Natural killer cell treated with Interleukin-12 subunit alpha and Interleukin-12 subunit beta and Interleukin-15 and Interleukin-18, amount 100 ng/mL, for 72 hours (primary cell): ENCODE measurements at regions not wholly inside any gene's neighbourhood (a gene's known extent, or its start where the extent isn't known, plus 50 kb on each side); places are given as distances from the start of the nearest gene placed in this dataset.

ENCODE experiments used
- ATAC-seq, 2 donors: fragments of 150-1000 bp; cut with Tn5 transposase in 1 of 2; sonication (Bioruptor Pico), chemical (Tn5 transposase) in 1 of 2; 2 replicates each; pipeline ENCODE4 v1.10.0; 2021
- DNase-seq: peaks from one replicate; pipeline ENCODE4 v3.0.0; 2022; ENCODE audit warnings: low spot score
- H3K27ac Mint-ChIP-seq, 2 donors: 1 replicate in 1 of 2; 2 replicates in 1 of 2; pipeline ENCODE4 v1.8.0; 2022; ENCODE audit warnings: mixed read lengths in 2 of 2, mild to moderate bottlenecking in 1 of 2, moderate library complexity in 1 of 2
- H3K27me3 Mint-ChIP-seq, 2 donors: 1 replicate in 1 of 2; 2 replicates in 1 of 2; pipeline ENCODE4 v1.8.0; 2022; ENCODE audit warnings: mixed read lengths in 2 of 2
- H3K36me3 Mint-ChIP-seq: one replicate; pipeline ENCODE4 v1.8.0; 2022; ENCODE audit warnings: mixed read lengths
- H3K4me1 Mint-ChIP-seq, 2 donors: 1 replicate in 1 of 2; 2 replicates in 1 of 2; pipeline ENCODE4 v1.8.0; 2022; ENCODE audit warnings: low read depth in 2 of 2, mixed read lengths in 2 of 2, mild to moderate bottlenecking in 1 of 2
- H3K4me3 Mint-ChIP-seq: one replicate; pipeline ENCODE4 v1.8.0; 2022; ENCODE audit warnings: mixed read lengths
- H3K9me3 Mint-ChIP-seq: 2 replicates; pipeline ENCODE4 v1.8.0; 2022; ENCODE audit warnings: mixed read lengths

GRCh38 chr18:24924066-24924716 is 427.8 kb downstream of the ZNF521 start:
- Mint-ChIP-seq H3K27ac (no peak overlapping the region), H3K4me1 (no peaks in the 10 kb centered on the region), H3K27me3 (peaks cover 0 to 4% of the 10 kb centered on the region in 2 donors), H3K9me3 (no peaks in the 10 kb centered on the region), H3K4me3 (no peak overlapping the region), H3K36me3 (no peaks in the 10 kb centered on the region)
- no peak for DNase-seq
- ATAC-seq, result no peak

GRCh38 chr18:24926649-24927048 is 425.3 kb downstream of the ZNF521 start:
- no peaks in the 10 kb centered on the region for H3K9me3 Mint-ChIP-seq
- H3K27me3 Mint-ChIP-seq, result peaks cover 0 to 8% of the 10 kb centered on the region in 2 donors
- no peaks in the 10 kb centered on the region for H3K4me1 Mint-ChIP-seq
- no peaks in the 10 kb centered on the region for H3K36me3 Mint-ChIP-seq
- H3K27ac Mint-ChIP-seq, result no peak overlapping the region
- DNase-seq, result no peak
- ATAC-seq, result no peak
- H3K4me3 Mint-ChIP-seq, result no peak overlapping the region

DNA sequence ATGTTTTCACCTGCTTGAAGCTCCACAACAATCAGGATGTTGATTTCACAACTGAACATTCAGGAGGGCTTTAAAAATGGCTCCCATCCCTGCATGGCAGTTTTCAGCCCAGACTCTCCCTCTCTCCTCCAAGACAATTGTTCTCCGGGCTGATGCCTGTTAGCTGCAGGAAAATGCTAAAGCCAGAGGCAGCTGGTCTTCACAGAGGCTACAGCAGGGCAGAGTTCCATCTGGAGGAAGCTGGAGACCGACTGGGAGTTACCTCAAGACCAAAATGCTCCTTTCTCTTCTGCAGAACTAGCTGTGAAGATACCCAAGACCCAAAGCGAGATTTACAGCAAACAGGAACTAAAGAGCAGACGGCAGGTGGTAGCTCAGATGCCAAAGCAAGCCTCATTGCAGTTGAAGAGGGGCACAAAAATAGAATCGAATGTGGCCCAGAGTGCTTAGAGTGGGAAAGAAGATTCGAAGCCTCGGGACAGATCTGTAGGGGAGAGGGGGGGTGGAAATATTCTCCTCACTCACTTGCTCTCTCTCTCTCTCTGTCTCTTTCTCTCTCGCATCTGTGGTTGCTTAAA is 423.6 kb downstream of the ZNF521 start:
- Mint-ChIP-seq H3K27ac (no peak overlapping the region), H3K27me3 (peaks cover 0 to 10% of the 10 kb centered on the region in 2 donors), H3K4me1 (no peaks in the 10 kb centered on the region), H3K9me3 (no peaks in the 10 kb centered on the region), H3K4me3 (no peak overlapping the region), H3K36me3 (no peaks in the 10 kb centered on the region)
- no peak for ATAC-seq
- DNase-seq, result no peak

DNA sequence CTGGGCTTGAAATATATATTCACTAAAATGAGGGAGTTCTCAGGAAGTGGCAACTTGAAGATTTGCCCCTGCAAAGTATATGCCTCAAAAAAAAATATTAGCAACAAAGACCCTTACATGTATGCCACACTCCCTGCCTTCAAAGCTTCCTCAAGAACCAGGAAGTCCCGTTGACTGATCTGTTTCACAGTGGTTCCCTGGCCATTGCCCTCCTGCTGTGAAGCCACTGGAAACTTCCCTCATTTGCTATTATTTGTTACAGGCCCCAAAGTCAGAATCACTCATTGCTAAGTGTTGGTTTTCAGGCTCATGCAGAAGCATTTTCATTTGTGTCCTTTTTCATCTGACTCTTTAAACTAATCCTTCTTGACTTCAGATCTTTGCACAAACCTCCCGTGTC is 421.5 kb downstream of the ZNF521 start:
- Mint-ChIP-seq H3K36me3 (no peaks in the 10 kb centered on the region), H3K4me1 (no peaks in the 10 kb centered on the region), H3K27ac (no peak overlapping the region), H3K4me3 (no peak overlapping the region), H3K9me3 (peaks cover 2% of the 10 kb centered on the region), H3K27me3 (peaks cover 0 to 7% of the 10 kb centered on the region in 2 donors)
- ATAC-seq (no peak), DNase-seq (no peak)

DNA sequence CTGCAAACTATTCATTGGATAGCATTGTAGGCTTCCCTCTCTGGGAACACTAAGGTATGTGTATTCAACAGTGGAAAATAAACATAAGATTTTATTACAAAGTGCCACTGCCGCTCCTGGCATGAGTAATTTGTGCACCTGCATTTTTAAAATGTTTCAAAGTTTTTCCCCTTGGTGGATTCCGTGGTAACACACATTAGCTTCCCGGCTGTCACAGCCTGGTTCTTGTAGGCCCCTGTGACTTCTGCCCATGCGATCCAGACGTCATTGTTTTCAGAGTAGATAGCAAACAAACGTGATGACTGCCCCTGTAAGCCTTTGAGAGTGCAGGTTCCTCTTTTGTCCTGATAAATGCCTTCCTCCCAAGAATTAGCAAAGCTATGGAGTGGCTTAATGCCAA is 421.0 kb downstream of the ZNF521 start:
- H3K27me3 Mint-ChIP-seq, result peaks cover 0 to 7% of the 10 kb centered on the region in 2 donors
- no peak overlapping the region for H3K27ac Mint-ChIP-seq
- peaks cover 2% of the 10 kb centered on the region for H3K9me3 Mint-ChIP-seq
- no peak overlapping the region for H3K4me3 Mint-ChIP-seq
- H3K4me1 Mint-ChIP-seq, result no peaks in the 10 kb centered on the region
- H3K36me3 Mint-ChIP-seq, result no peaks in the 10 kb centered on the region
- no peak for DNase-seq
- no peak for ATAC-seq

DNA sequence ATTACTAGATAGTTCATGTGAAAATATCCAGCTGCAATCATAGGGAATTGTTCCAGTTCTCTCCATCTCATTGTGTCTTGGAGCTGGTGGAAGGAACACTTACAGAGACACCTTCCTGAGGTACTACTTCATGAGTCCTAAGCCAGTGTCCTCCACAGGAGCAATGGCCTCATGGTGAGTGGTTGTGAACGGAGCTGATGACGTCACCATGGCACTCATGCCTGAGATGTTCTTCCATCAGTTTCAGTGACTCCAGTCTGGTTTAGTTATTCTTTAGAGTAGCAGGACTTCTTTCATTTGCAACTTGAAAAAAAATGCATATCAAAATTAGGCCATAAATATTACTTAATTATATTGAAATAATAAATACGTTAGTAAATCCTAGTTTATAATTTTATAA is 418.6 kb downstream of the ZNF521 start:
- DNase-seq, result no peak
- Mint-ChIP-seq H3K27me3 (peaks cover 0 to 7% of the 10 kb centered on the region in 2 donors), H3K27ac (no peak overlapping the region), H3K9me3 (peaks cover 2% of the 10 kb centered on the region), H3K36me3 (no peaks in the 10 kb centered on the region), H3K4me1 (no peaks in the 10 kb centered on the region), H3K4me3 (no peak overlapping the region)
- no peak for ATAC-seq

GRCh38 chr18:24934258-24934932 is 417.6 kb downstream of the ZNF521 start:
- no peaks in the 10 kb centered on the region for H3K36me3 Mint-ChIP-seq
- H3K27ac Mint-ChIP-seq, result no peak overlapping the region
- no peak overlapping the region for H3K4me3 Mint-ChIP-seq
- no peaks in the 10 kb centered on the region for H3K4me1 Mint-ChIP-seq
- H3K27me3 Mint-ChIP-seq, result peaks cover 0 to 7% of the 10 kb centered on the region in 2 donors
- H3K9me3 Mint-ChIP-seq, result peaks cover 2% of the 10 kb centered on the region
- ATAC-seq (no peak), DNase-seq (no peak)

- H3K4me1 Mint-ChIP-seq, result no peaks in the 10 kb centered on the region
- no peak overlapping the region for H3K4me3 Mint-ChIP-seq
- no peaks in the 10 kb centered on the region for H3K36me3 Mint-ChIP-seq
- H3K9me3 Mint-ChIP-seq, result peaks cover 2% of the 10 kb centered on the region
- no peak overlapping the region for H3K27ac Mint-ChIP-seq
- ATAC-seq (no peak), DNase-seq (no peak)
- H3K27me3 Mint-ChIP-seq, result peaks cover 0 to 6% of the 10 kb centered on the region in 2 donors
Measured at GRCh38 chr18:24935008-24935407, 417.0 kb downstream of the ZNF521 start.

- H3K4me3 Mint-ChIP-seq, result no peak overlapping the region
- H3K36me3 Mint-ChIP-seq, result no peaks in the 10 kb centered on the region
- DNase-seq, result no peak
- H3K4me1 Mint-ChIP-seq, result no peaks in the 10 kb centered on the region
- no peak for ATAC-seq
- peaks cover 2% of the 10 kb centered on the region for H3K9me3 Mint-ChIP-seq
- H3K27ac Mint-ChIP-seq, result no peak overlapping the region
- H3K27me3 Mint-ChIP-seq, result peaks cover 0 to 4% of the 10 kb centered on the region in 2 donors
Measured at GRCh38 chr18:24935896-24936295, 416.1 kb downstream of the ZNF521 start.

DNA sequence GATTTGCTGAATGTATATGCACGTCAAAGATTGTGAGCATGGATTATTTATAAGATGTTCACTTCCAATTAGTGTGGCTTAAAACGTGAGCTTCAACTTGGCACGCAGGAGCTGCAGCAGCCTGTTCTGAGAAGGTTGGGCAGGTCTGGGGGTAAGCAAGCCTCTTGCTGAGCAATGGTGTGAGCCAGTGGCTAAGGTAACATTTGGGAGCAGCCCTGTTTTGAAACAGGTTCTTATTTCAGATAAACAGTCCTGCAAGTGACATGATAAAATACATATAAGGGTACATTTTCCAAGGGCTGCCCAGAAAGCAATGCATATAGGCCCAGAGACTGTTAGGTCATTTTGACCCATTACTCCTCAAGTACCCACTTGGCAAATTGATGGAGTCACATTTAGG is 415.3 kb downstream of the ZNF521 start:
- H3K36me3 Mint-ChIP-seq, result no peaks in the 10 kb centered on the region
- no peak overlapping the region for H3K27ac Mint-ChIP-seq
- ATAC-seq (no peak), DNase-seq (no peak)
- H3K4me1 Mint-ChIP-seq, result no peaks in the 10 kb centered on the region
- H3K4me3 Mint-ChIP-seq, result no peak overlapping the region
- H3K27me3 Mint-ChIP-seq, result peaks cover 0 to 2% of the 10 kb centered on the region in 2 donors
- peaks cover 2% of the 10 kb centered on the region for H3K9me3 Mint-ChIP-seq

DNA sequence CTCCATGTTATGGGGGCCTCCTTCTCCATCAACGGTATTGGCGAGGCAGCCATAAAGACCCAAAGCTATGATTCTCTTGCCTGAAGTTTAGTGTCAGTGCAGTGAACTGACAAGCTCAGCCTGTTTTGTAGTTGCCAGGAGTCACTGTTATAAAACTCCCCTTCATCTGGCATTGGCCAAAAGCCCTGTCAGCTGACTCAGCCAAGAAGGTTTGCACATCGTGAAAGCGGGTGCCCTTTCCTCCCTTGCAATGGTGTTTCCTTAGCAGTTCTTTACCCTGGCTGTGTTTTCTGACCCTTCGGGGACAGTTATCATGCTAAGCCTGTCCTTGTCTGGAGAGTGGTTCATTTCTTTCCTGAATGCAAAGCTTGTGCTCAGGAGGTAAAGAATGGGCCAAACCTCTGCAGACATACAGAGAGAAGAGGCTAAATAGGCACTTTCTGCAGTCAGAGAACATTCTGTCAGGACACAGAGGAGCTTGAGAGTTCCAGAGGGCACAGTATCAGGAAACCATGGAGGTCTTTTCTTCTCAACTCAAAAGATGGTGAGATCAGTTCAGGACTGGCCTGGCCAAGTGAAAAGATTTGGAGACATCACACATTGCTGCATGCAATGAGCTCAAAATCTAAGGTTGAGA is 414.2 kb downstream of the ZNF521 start:
- no peak overlapping the region for H3K27ac Mint-ChIP-seq
- H3K36me3 Mint-ChIP-seq, result no peaks in the 10 kb centered on the region
- no peak overlapping the region for H3K4me3 Mint-ChIP-seq
- peaks cover 2% of the 10 kb centered on the region for H3K9me3 Mint-ChIP-seq
- no peak for ATAC-seq
- H3K4me1 Mint-ChIP-seq, result no peaks in the 10 kb centered on the region
- no peaks in the 10 kb centered on the region for H3K27me3 Mint-ChIP-seq
- DNase-seq, result no peak

- no peak for DNase-seq
Measured at GRCh38 chr18:24940416-24940815, 411.6 kb downstream of the ZNF521 start.

DNA sequence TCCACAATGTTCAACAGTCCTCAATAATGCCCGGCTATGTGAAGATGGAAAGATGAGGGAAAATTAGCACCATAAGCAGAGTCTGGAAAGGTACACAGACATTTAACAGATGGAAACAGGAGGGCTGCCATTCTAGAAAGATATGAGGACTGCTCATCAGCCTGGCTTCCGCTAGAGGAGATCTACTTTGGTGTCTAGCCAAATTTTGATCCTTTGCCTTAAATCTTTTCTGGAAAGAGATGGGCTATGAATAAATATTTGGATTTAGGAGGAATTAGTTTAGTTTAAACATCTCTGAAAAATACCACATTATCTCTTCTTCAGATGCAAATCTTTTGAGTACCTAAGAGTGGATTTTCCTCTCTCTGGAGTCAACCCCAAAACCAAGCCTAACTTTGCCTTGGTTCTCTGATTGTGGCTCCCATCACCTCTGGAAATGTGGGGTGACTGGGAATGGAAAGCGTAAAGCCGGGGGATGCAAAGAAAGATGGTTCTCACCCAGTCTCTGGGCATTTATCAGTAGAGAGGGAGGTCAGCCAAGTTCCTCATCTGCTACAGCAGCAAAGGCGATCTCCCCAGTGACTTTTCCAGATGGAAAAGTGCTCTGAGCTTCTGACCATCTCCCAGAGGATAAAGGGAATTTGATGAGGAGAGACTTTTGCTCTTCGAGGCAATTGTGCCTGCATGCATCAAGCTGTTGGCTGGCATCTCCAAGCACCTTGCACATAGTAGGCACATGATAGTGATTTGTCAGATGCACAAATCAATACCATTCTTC is 410.6 kb downstream of the ZNF521 start:
- no peaks in the 10 kb centered on the region for H3K27me3 Mint-ChIP-seq
- DNase-seq, result no peak
- H3K4me1 Mint-ChIP-seq, result no peaks in the 10 kb centered on the region
- H3K27ac Mint-ChIP-seq, result no peak overlapping the region
- no peaks in the 10 kb centered on the region for H3K9me3 Mint-ChIP-seq
- H3K36me3 Mint-ChIP-seq, result no peaks in the 10 kb centered on the region
- ATAC-seq, result no peak
- H3K4me3 Mint-ChIP-seq, result no peak overlapping the region

More at GRCh38 chr18:24940416-24940815, 411.6 kb downstream of the ZNF521 start:
- H3K27me3 Mint-ChIP-seq, result no peaks in the 10 kb centered on the region
- no peak for ATAC-seq
- no peaks in the 10 kb centered on the region for H3K36me3 Mint-ChIP-seq
- H3K27ac Mint-ChIP-seq, result no peak overlapping the region
- H3K4me1 Mint-ChIP-seq, result no peaks in the 10 kb centered on the region
- H3K9me3 Mint-ChIP-seq, result no peaks in the 10 kb centered on the region
- H3K4me3 Mint-ChIP-seq, result no peak overlapping the region
